SK-N-SH (cell line): ENCODE measurements at regions not wholly inside any gene's neighbourhood (a gene's known extent, or its start where the extent isn't known, plus 50 kb on each side); places are given as distances from the start of the nearest gene placed in this dataset.

Experiments
- CTCF ChIP-seq: fragments of 200-600 bp; sonication (generic); IDR thresholded peaks from 2 replicates; pipeline ENCODE4 v1.6.1; 2017; ENCODE audit warnings: antibody characterized with exemption, mild to moderate bottlenecking, moderate library complexity
- EP300 ChIP-seq, 2 experiments: IDR thresholded peaks; 2 replicates each; pipeline versions ENCODE4 v1.4.0 to v1.6.1; 2012; ENCODE audit warnings: borderline replicate concordance in 1 of 2, low read depth in 1 of 2, low read length in 1 of 2
- EZH2phosphoT487 ChIP-seq: fragments of 200-600 bp; sonication (generic); IDR thresholded peaks from 2 replicates; pipeline ENCODE4 v1.6.1; 2017; ENCODE audit warnings: low read depth, mixed run types, mild to moderate bottlenecking, antibody characterized with exemption, moderate library complexity, borderline replicate concordance
- FOXM1 ChIP-seq: IDR thresholded peaks from 2 replicates; pipeline ENCODE4 v1.4.0; 2012; ENCODE audit warnings: low read depth, mild to moderate bottlenecking
- GATA2 ChIP-seq: sonication (generic); formaldehyde crosslinking; IDR thresholded peaks from 2 replicates; pipeline ENCODE4 v1.5.0; 2020; ENCODE audit warnings: mild to moderate bottlenecking, missing genetic modification reagents
- MAX ChIP-seq: IDR thresholded peaks from 2 replicates; pipeline ENCODE4 v1.4.0; 2012; ENCODE audit warnings: low read depth
- RAD21 ChIP-seq: IDR thresholded peaks from 2 replicates; pipeline ENCODE4 v1.6.1; 2012; ENCODE audit warnings: mild to moderate bottlenecking, low read length

DNA sequence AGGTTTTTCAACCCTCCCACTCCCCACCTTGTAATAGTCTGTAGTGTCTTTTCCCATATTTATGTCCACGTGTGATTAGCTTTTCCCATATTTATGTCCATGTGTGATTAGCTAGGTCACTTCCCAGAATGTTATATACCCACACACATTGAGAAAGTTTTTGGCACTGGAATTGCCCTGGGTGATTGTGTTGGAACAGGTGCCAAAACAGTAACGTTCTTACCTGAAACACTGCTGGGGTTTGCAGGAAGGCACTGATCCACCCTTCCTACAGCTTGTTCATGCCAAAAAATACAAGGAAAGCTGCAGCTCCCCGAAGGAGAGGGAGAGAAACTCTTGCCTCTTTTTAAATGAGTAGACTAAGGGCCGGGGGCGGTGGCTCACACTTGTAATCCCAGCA, 68.0 kb upstream of the CXADR start:
- TF ChIP-seq CTCF (no peak), EP300 (IDR thresholded peaks at IDR 0.05; ENCODE audit: borderline replicate concordance in 1 of 2, low read depth in 1 of 2, low read length in 1 of 2) (no peak), RAD21 (no peak), FOXM1 (no peak), MAX (no peak), EZH2phosphoT487 (no peak), GATA2 (CRISPR knock-in tag) (no peak)
